Fibroblast of peridontal ligament (primary cell): ENCODE measurements at regions not wholly inside any gene's neighbourhood (a gene's known extent, or its start where the extent isn't known, plus 50 kb on each side); places are given as distances from the start of the nearest gene placed in this dataset.
"Not testable (repeated sequence)": the region's sequence is repeated elsewhere in the genome, so short reads cannot be mapped to it uniquely, and the experiment has no call there.

ENCODE experiments used
- DNase-seq: peaks from one replicate; pipeline ENCODE4 v3.0.0-alpha.2; 2010; ENCODE audit errors: extremely low read depth

GRCh38 chr12:28771968-28772367, 377.1 kb upstream of the FAR2 start:
- DNase-seq, result no peak

- no peak for DNase-seq
Observed at GRCh38 chr12:28775556-28775955, 373.5 kb upstream of the FAR2 start.

GRCh38 chr12:28776220-28776619, 372.9 kb upstream of the FAR2 start:
- DNase-seq, result no peak

- no peak for DNase-seq
Observed at GRCh38 chr12:28776913-28777422, 372.1 kb upstream of the FAR2 start.

GRCh38 chr12:28777603-28778365, 371.3 kb upstream of the FAR2 start:
- no peak for DNase-seq

- DNase-seq, result peak; percentile 77
Observed at GRCh38 chr12:28780096-28780495, 369.0 kb upstream of the FAR2 start.

- no peak for DNase-seq
Observed at GRCh38 chr12:28780960-28781359, 368.1 kb upstream of the FAR2 start.

GRCh38 chr12:28781671-28782652, 367.1 kb upstream of the FAR2 start:
- DNase-seq, result no peak

GRCh38 chr12:28782812-28783211, 366.3 kb upstream of the FAR2 start:
- DNase-seq, result no peak

GRCh38 chr12:28787151-28787550, 361.9 kb upstream of the FAR2 start:
- DNase-seq, result no peak

GRCh38 chr12:28788256-28788655, 360.8 kb upstream of the FAR2 start:
- not testable (repeated sequence) for DNase-seq

- peak; percentile 54 for DNase-seq
Observed at GRCh38 chr12:28793581-28794151, 355.4 kb upstream of the FAR2 start.

- DNase-seq, result peak; percentile 46
Observed at GRCh38 chr12:28794211-28794610, 354.9 kb upstream of the FAR2 start.

GRCh38 chr12:28794786-28795185, 354.3 kb upstream of the FAR2 start:
- no peak for DNase-seq

GRCh38 chr12:28795311-28795710, 353.8 kb upstream of the FAR2 start:
- DNase-seq, result peak; percentile 66

- no peak for DNase-seq
Observed at GRCh38 chr12:28799348-28799747, 349.7 kb upstream of the FAR2 start.

- no peak for DNase-seq
Observed at GRCh38 chr12:28800129-28800528, 348.9 kb upstream of the FAR2 start.

- peak; percentile 24 for DNase-seq
Observed at GRCh38 chr12:28802706-28803438, 346.2 kb upstream of the FAR2 start.

- no peak for DNase-seq
Observed at GRCh38 chr12:28807535-28807934, 341.5 kb upstream of the FAR2 start.

- DNase-seq, result no peak
Observed at GRCh38 chr12:28811457-28811856, 337.6 kb upstream of the FAR2 start.

GRCh38 chr12:28814246-28814645, 334.8 kb upstream of the FAR2 start:
- no peak for DNase-seq
